ENCODE measurements at regions not wholly inside any gene's neighbourhood (a gene's known extent, or its start where the extent isn't known, plus 50 kb on each side); places are given as distances from the start of the nearest gene placed in this dataset.

DNA sequence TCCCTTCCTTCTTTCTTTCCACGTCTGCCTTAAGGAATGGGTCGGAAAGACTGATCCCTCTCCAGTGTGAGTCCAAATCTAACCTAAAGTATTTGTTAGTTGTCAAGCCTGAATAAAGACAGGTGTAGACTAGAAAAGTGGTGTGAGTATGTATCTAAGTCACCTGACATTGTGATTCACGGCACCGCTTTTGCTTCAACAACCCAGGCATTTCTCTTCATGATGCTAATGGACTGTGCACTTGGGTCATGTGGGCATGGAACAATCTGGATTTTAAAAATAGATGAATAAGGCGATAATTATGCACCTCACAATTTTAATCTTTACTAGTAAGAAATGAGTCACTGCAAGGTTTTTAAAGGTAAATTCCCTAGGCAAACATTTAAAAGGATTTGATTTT is 107.5 kb downstream of the LIPG start:
- H3K4me3 Mint-ChIP-seq, result no peak overlapping the region
- no peak overlapping the region for H3K27ac Mint-ChIP-seq
- H3K4me1 Mint-ChIP-seq, result no peaks in the 10 kb centered on the region
- intact Hi-C loops (cut with micrococcal nuclease), result no loop called here
- TF ChIP-seq, protein P1, sequence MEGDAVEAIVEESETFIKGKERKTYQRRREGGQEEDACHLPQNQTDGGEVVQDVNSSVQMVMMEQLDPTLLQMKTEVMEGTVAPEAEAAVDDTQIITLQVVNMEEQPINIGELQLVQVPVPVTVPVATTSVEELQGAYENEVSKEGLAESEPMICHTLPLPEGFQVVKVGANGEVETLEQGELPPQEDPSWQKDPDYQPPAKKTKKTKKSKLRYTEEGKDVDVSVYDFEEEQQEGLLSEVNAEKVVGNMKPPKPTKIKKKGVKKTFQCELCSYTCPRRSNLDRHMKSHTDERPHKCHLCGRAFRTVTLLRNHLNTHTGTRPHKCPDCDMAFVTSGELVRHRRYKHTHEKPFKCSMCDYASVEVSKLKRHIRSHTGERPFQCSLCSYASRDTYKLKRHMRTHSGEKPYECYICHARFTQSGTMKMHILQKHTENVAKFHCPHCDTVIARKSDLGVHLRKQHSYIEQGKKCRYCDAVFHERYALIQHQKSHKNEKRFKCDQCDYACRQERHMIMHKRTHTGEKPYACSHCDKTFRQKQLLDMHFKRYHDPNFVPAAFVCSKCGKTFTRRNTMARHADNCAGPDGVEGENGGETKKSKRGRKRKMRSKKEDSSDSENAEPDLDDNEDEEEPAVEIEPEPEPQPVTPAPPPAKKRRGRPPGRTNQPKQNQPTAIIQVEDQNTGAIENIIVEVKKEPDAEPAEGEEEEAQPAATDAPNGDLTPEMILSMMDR (IDR thresholded peaks at IDR 0.05), result no peak
- POLR2A ChIA-PET, result no interaction called here
- CTCF ChIA-PET, result no interaction called here
- DNase-seq (no peak), ATAC-seq (ENCODE audit: low read depth) (no peak)
- H3K36me3 Mint-ChIP-seq (ENCODE audit: low read depth), result no peaks in the 10 kb centered on the region
- peaks cover 4% of the 10 kb centered on the region for H3K9me3 Mint-ChIP-seq
- peaks cover 26% of the 10 kb centered on the region for H3K27me3 Mint-ChIP-seq

DNA sequence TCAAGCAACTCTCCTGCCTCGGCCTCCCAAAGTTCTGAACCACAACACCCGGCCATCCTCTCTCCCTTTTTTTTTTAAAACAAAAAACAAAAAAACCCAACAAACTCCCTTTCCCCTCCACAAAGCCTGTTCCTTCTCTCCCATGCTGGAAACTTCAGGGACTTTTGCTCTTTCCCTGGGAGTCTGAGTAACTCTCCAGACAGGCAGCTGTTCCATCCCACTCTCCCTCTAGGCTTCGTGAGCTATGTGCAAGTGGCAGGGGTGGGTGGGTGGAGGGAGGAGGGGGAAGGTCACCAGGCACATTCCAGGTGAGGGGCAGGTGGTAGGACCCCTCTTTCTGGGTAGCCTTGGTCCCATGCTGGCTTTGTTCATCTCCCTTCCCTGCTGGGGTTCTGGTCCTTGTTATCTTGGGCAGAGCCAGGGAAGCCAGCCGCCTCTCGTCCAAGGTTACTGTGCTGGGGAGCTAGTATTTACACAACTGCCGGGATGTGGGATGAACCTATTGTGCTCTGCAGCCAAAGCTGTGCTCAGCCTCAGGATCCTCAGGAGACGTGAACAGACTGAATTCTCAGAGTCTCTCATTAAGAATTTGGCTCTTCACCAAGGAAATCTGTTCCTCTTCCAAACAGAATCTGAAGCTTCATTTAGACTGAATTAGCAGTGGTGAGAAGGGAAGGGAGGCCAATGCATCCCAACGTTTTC is 106.9 kb downstream of the LIPG start:
- H3K27ac Mint-ChIP-seq, result no peak overlapping the region
- no peak for ATAC-seq (ENCODE audit: low read depth)
- H3K36me3 Mint-ChIP-seq (ENCODE audit: low read depth), result no peaks in the 10 kb centered on the region
- H3K4me3 Mint-ChIP-seq, result no peak overlapping the region
- H3K9me3 Mint-ChIP-seq, result peaks cover 4% of the 10 kb centered on the region
- ChIA-PET CTCF (no interaction called here), POLR2A (no interaction called here)
- no peak for DNase-seq
- peaks cover 21% of the 10 kb centered on the region for H3K27me3 Mint-ChIP-seq
- TF ChIP-seq, protein P1 (IDR thresholded peaks at IDR 0.05), result no peak
- H3K4me1 Mint-ChIP-seq, result no peaks in the 10 kb centered on the region
- intact Hi-C loops (cut with micrococcal nuclease), result no loop called here

- Mint-ChIP-seq H3K9me3 (peaks cover 4% of the 10 kb centered on the region), H3K36me3 (ENCODE audit: low read depth) (no peaks in the 10 kb centered on the region), H3K27me3 (peaks cover 21% of the 10 kb centered on the region), H3K4me3 (no peak overlapping the region), H3K27ac (no peak overlapping the region), H3K4me1 (no peaks in the 10 kb centered on the region)
- TF ChIP-seq, protein P1 (IDR thresholded peaks at IDR 0.05), result no peak
- ChIA-PET POLR2A (no interaction called here), CTCF (no interaction called here)
- ATAC-seq (ENCODE audit: low read depth), result no peak
- intact Hi-C loops (cut with micrococcal nuclease), result no loop called here
- DNase-seq, result no peak
Measured at GRCh38 chr18:49667462-49667861, 105.6 kb downstream of the LIPG start.

- Mint-ChIP-seq H3K4me3 (no peak overlapping the region), H3K27me3 (peaks cover 21% of the 10 kb centered on the region), H3K36me3 (ENCODE audit: low read depth) (no peaks in the 10 kb centered on the region), H3K4me1 (no peaks in the 10 kb centered on the region), H3K27ac (no peak overlapping the region), H3K9me3 (peaks cover 4% of the 10 kb centered on the region)
- ATAC-seq (ENCODE audit: low read depth) (no peak), DNase-seq (no peak)
- TF ChIP-seq, protein P1 (IDR thresholded peaks at IDR 0.05), result no peak
- POLR2A ChIA-PET, result no interaction called here
- intact Hi-C loops (cut with micrococcal nuclease), result no loop called here
- CTCF ChIA-PET, result no interaction called here
Measured at GRCh38 chr18:49666045-49666775, 104.4 kb downstream of the LIPG start.

DNA sequence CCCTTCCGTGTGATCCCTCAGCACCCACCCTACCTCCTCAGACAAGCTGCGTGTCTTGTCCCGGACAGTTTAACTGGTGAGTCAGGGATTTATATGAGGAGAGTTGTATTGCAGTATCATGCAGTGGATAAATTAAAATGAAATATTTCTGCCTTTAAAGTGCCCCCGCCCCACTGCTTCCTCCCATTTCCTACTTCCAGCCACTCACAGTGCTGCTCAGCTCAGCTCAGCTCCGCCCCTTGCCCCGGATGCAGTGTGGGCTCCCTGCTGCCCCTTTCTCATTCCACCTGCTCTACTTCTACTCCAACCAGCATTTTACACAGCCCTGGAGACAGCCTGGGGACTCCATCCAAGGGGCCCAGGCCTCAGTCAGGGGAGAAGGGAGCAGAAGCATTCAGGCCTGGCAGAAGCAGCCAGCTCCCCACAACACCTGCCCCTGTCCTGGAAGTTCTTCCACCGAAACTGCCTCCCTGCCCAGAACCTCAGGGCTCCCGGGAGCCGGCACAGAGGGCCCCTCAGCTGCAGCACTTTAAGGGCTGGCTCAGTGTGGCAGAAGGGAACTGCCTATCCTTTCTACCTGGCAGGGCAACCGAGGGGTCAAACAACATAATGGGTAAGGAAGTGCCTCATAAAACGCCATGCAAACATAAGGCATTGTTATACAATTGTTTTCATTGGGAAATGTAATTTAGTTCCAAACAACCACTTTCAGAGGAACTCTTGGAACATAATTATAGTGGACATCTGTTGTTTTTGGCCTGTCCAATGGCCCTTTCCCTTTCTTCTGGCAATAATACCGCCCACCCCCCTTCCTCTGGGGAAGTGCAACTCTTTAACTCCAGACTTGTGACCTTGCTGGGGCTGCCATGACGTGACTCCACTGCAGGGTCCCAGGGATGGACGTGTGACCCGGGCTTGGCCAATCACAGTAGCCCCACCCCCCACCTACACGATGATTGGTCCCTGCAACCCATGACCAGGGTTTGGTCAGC is 102.3 kb downstream of the LIPG start:
- POLR2A ChIA-PET, result no interaction called here
- intact Hi-C loops (cut with micrococcal nuclease), result no loop called here
- Mint-ChIP-seq H3K36me3 (ENCODE audit: low read depth) (no peaks in the 10 kb centered on the region), H3K27ac (no peak overlapping the region), H3K4me3 (no peak overlapping the region), H3K9me3 (no peaks in the 10 kb centered on the region), H3K4me1 (no peaks in the 10 kb centered on the region), H3K27me3 (peaks cover 12% of the 10 kb centered on the region)
- TF ChIP-seq, protein P1 (IDR thresholded peaks at IDR 0.05), result no peak
- DNase-seq (no peak), ATAC-seq (ENCODE audit: low read depth) (no peak)
- CTCF ChIA-PET, result no interaction called here
